Adrenal gland (tissue), 9 donors: ENCODE measurements at regions not wholly inside any gene's neighbourhood (a gene's known extent, or its start where the extent isn't known, plus 50 kb on each side); places are given as distances from the start of the nearest gene placed in this dataset.

ENCODE experiments used
- DNase-seq, 7 donors: peaks; one replicate each; pipeline ENCODE4 v3.0.0-alpha.2; 2019 to 2020
- H3K27ac ChIP-seq, 5 donors: fragments of 200-600 bp; sonication (generic) in 4 of 5; 1 replicate in 3 of 5; 2 replicates in 2 of 5; pipeline versions ENCODE4 v1.5.1 to v1.8.0; 2016 to 2020; ENCODE audit warnings: mild to moderate bottlenecking in 1 of 5
- H3K27me3 ChIP-seq: fragments of 200-600 bp; 2 replicates; pipeline ENCODE4 v1.8.0; 2021
- H3K36me3 ChIP-seq, 2 donors: fragments of 200-600 bp; replicated peaks in 1 of 2; 1 replicate in 1 of 2; 2 replicates in 1 of 2; pipeline versions ENCODE4 v1.5.1 to v1.8.0; 2018 to 2022
- H3K4me1 ChIP-seq, 2 donors: fragments of 200-600 bp; replicated peaks in 1 of 2; 1 replicate in 1 of 2; 2 replicates in 1 of 2; pipeline versions ENCODE4 v1.5.1 to v1.8.0; 2018 to 2021
- H3K4me3 ChIP-seq, 4 donors: fragments of 200-600 bp; sonication (generic) in 3 of 4; one replicate each; pipeline ENCODE4 v1.5.1; 2016 to 2018
- H3K9me3 ChIP-seq, 3 donors: fragments of 200-600 bp; sonication (generic) in 1 of 3; replicated peaks in 1 of 3; 1 replicate in 2 of 3; 2 replicates in 1 of 3; pipeline versions ENCODE4 v1.5.1 to v1.8.0; 2016 to 2021
- CTCF ChIP-seq, 6 experiments: fragments of 450-650 bp in 4 of 6; fragments of 200-600 bp in 2 of 6; sonication (generic) in 1 of 6; IDR thresholded peaks; 1 replicate in 5 of 6; 2 replicates in 1 of 6; pipeline versions ENCODE4 v1.5.1 to v1.8.0; 2016 to 2021; ENCODE audit warnings: antibody characterized with exemption in 6 of 6, mild to moderate bottlenecking in 2 of 6, moderate library complexity in 1 of 6
- POLR2A ChIP-seq, 2 donors: fragments of 450-650 bp; IDR thresholded peaks; one replicate each; pipeline ENCODE4 v1.6.1; 2017; ENCODE audit warnings: antibody characterized with exemption in 2 of 2, mild to moderate bottlenecking in 2 of 2, moderate library complexity in 1 of 2
- WGBS, 4 donors: extraction: QIAGEN DNeasy Blood & Tissue Kit in 2 of 4; methylation state at CpG; one replicate each; pipeline versions ENCODE4 v1.1.5 to v1.1.7; 2013 to 2017; 5-methylcytosine and 5-hydroxymethylcytosine counted together
- intact Hi-C, 2 donors: fragments of 100-400 bp; cut with DNase I; formaldehyde crosslinking; loops; one replicate each; pipeline versions ENCODE4 v1.14.1 to v1.15.0; 2022 to 2023
- donor health status: healthy with polysubstance abuse.
- donor health status: Bipolar disorder and iron deficiency.
- donor health status: DM: yes; HTN: yes; CAD: no.
- donor health status: DM: no; HTN: no; CAD: no.
- donor health status: DM: no; HTN: no; CAD: no.

- DNase-seq, result no peak
- TF ChIP-seq POLR2A (IDR thresholded peaks at IDR 0.05) (no peak), CTCF (IDR thresholded peaks at IDR 0.05) (no peak)
- WGBS, 4 donors, result 87 to 93% (median 92%) methylated on average over 6 of the region's 6 CpGs
- Histone ChIP-seq H3K4me3 (no peak overlapping the region), H3K36me3 (no peaks in the 10 kb centered on the region), H3K9me3 (no peaks in the 10 kb centered on the region), H3K4me1 (no peaks in the 10 kb centered on the region), H3K27me3 (no peaks in the 10 kb centered on the region), H3K27ac (no peak overlapping the region)
- intact Hi-C loops, result no loop called here
Measured at GRCh38 chr11:33944693-33945424, 53.0 kb upstream of the LMO2 start.

GRCh38 chr11:33944345-33944692 is 52.4 kb upstream of the LMO2 start:
- Histone ChIP-seq H3K4me1 (no peaks in the 10 kb centered on the region), H3K9me3 (no peaks in the 10 kb centered on the region), H3K27ac (no peak overlapping the region), H3K36me3 (no peaks in the 10 kb centered on the region), H3K4me3 (no peak overlapping the region), H3K27me3 (no peaks in the 10 kb centered on the region)
- TF ChIP-seq CTCF (IDR thresholded peaks at IDR 0.05) (no peak), POLR2A (IDR thresholded peaks at IDR 0.05) (no peak)
- DNase-seq, result no peak
- intact Hi-C loops, result no loop called here
- WGBS, 4 donors, result 86 to 96% (median 90%) methylated on average over 3 of the region's 3 CpGs

GRCh38 chr11:33942954-33943353 is 51.1 kb upstream of the LMO2 start:
- Histone ChIP-seq H3K4me1 (peaks cover 0 to under 1% of the 10 kb centered on the region in 2 donors), H3K36me3 (no peaks in the 10 kb centered on the region), H3K27ac (no peak overlapping the region), H3K4me3 (no peak overlapping the region), H3K27me3 (no peaks in the 10 kb centered on the region), H3K9me3 (no peaks in the 10 kb centered on the region)
- DNase-seq, result peak in 6 of 7 donors; percentile 51 to 75 (median 60)
- intact Hi-C loops, result no loop called here
- 14 to 24% (median 15%) methylated on average over 4 of the region's 4 CpGs for WGBS, 4 donors
- TF ChIP-seq CTCF (IDR thresholded peaks at IDR 0.05), result no peak
- TF ChIP-seq POLR2A (IDR thresholded peaks at IDR 0.05), result no peak

- Histone ChIP-seq H3K4me3 (no peak overlapping the region), H3K27ac (peak overlapping the region in 2 of 5 donors; percentile 4 to 49), H3K4me1 (peaks cover 0 to 11% of the 10 kb centered on the region in 2 donors), H3K9me3 (no peaks in the 10 kb centered on the region), H3K27me3 (no peaks in the 10 kb centered on the region), H3K36me3 (no peaks in the 10 kb centered on the region)
- TF ChIP-seq POLR2A (IDR thresholded peaks at IDR 0.05) (no peak), CTCF (IDR thresholded peaks at IDR 0.05) (no peak)
- WGBS, 4 donors, result 29 to 40% (median 32%) methylated on average over 3 to 7 of the region's 7 CpGs
- peak in 1 of 7 donors; percentile 23 for DNase-seq
- intact Hi-C loops, result no loop called here
Measured at GRCh38 chr11:33941637-33942160, 49.8 kb upstream of the LMO2 start.
